ENCODE measurements at regions not wholly inside any gene's neighbourhood (a gene's known extent, or its start where the extent isn't known, plus 50 kb on each side); places are given as distances from the start of the nearest gene placed in this dataset.
"Not testable (repeated sequence)": the region's sequence is repeated elsewhere in the genome, so short reads cannot be mapped to it uniquely, and the experiment has no call there.

GRCh38 chr11:134656861-134657540 is 245.0 kb upstream of the B3GAT1 start:
- no peak for DNase-seq (ENCODE audit: low spot score)
- FAIRE-seq: no peak

DNA sequence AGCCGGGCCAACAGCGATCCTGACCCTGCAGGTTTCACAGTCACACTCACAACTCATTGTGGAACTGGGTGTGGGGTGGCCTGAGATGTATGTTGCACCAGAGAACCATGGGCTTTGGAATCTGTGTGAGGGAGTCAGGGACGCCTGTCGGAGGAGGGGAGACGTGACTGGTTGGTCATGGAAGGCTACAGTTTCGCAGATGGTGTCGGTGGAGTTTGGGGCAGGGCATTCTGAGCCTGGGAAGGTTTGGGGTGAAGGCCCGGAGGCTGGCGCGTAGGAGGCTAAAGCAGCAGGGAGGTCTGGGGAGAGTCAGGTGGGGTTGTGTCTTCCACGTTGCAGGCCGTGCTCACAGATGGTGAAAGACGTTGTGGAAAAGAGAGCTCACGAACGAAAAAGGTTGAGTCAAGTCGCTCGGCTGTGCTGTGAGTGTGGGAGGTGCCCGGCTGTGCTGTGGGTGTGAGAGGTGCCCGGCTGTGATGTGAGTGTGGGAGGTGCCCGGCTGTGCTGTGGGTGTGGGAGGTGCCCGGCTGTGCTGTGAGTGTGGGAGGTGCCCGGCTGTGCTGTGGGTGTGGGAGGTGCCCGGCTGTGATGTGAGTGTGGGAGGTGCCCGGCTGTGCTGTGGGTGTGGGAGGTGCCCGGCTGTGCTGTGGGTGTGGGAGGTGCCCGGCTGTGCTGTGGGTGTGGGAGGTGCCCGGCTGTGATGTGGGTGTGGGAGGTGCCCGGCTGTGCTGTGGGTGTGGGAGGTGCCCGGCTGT is 244.2 kb upstream of the B3GAT1 start:
- not testable (repeated sequence) for FAIRE-seq; DNase-seq (ENCODE audit: low spot score)

DNA sequence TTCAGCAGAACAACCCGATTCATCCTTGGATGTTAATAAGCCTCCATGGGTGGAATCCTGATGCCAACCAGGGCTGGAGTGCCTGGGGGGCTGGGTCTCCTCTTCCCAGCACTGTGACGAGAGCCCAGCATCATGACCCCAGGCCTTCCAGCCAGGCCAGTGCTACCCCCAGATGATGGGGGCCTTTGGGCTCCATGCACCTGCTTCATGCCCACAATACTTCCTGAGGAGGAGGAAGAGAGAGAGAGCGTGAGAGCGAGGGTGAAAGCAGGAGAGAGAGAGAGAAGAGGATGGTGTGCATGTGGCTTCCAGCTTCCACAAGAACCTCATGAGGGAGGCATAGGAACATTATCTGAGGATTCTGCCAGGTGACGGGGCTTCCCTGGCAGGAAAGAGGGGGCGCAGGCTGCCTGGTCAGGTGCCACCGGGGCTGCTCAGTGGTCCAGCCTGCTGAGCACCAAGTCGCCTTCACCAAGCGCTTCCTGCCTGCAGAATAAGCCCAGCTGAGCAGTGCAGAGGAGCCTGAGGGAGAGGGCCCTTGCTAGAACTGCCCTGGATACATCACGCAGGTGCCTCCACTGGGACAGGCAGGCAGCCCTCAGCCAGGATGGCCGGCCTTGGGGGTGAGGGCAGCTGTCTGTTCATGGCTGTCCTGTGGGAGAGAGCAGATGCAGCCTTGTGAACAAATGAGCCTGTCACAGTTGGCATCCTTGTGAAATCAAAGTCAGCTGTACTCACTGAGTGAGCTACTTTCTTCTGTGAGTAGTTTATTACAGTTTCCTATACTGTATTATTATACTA is 243.3 kb upstream of the B3GAT1 start:
- DNase-seq (ENCODE audit: low spot score) (no peak), FAIRE-seq (no peak)

- no peak for DNase-seq (ENCODE audit: low spot score)
- FAIRE-seq: no peak
Measured at GRCh38 chr11:134654161-134654915, 242.3 kb upstream of the B3GAT1 start.

- no peak for FAIRE-seq
- DNase-seq (ENCODE audit: low spot score): no peak
Measured at GRCh38 chr11:134652586-134653255, 240.7 kb upstream of the B3GAT1 start.

DNA sequence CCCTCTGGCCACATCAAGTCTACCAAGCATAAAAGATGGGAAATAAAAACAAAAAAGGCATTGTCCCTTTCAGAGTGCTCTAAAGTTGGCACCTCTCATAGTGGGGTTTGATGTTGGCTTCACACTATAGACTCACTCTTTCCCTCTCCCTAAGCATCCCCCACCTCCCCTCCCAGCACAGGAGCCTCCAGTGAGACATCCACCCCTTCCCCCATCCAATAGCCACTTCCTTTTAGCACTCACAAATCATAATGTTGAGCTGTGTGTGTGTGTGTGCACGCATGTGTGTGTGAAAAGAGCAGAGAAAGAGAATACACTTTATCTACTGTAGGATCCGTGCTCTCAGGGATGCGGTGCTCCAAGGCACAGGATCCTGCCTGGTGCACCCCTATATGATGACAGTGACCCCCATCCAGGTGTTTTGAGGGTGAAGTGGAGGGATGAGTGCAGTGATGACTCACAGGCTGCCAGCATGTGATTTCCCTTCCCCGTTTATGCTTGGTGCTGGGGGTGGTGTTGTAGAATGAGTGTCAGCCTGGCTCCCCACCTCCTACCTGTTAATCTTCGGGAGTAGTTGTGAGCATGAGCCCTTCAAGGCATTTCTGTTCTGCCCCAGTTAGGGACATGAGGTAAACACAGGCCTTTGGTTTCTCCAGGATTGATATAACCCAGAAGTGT is 235.2 kb upstream of the B3GAT1 start:
- DNase-seq (ENCODE audit: low spot score) (no peak), FAIRE-seq (no peak)

DNA sequence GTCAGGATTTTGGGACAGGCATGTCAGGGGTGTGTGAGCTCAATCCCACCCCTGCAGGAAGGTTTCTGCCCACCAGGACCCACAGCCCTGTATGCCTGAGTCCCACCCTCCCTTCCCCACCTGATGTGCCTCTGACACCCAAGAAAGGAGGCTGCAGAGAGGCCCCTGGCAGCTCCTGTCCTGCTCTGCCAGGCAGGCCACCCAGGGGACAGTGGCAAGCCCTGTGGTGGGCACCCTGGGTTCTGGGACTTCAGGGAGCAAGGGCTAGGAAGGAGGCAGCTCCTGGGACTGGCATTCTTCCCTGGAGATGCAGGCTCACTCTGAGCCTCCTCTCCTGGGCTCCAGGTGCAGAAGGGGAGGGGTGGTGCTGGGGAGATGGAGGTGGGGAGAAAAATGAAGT is 234.5 kb upstream of the B3GAT1 start:
- DNase-seq (ENCODE audit: low spot score) (no peak), FAIRE-seq (no peak)

DNA sequence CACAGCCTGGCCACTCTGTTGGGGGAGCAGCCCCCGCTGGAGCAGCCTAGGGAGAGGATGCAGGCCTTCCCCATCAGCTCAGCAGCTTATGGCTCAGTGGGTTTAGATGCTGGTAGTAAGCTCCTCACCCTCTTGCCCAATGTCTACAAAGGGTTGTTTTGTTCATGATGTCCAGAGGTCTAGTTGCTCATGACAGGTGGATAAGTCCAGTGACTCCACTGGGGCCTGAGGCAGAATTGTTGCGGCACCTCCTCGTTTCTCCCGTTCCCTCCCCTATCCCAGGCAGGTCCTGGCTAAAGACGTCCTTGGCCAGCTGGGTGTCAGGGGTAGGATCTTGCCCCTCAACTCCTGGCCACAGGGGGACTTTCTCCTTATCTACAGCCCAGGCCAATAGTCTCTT is 233.5 kb upstream of the B3GAT1 start:
- no peak for FAIRE-seq
- DNase-seq (ENCODE audit: low spot score): no peak

- FAIRE-seq (no peak), DNase-seq (ENCODE audit: low spot score) (no peak)
Measured at GRCh38 chr11:134644476-134645456, 232.7 kb upstream of the B3GAT1 start.

GRCh38 chr11:134643115-134644012 is 231.3 kb upstream of the B3GAT1 start:
- FAIRE-seq (no peak), DNase-seq (ENCODE audit: low spot score) (no peak)

- FAIRE-seq: no peak
- no peak for DNase-seq (ENCODE audit: low spot score)
Measured at GRCh38 chr11:134642206-134642605, 230.2 kb upstream of the B3GAT1 start.

DNA sequence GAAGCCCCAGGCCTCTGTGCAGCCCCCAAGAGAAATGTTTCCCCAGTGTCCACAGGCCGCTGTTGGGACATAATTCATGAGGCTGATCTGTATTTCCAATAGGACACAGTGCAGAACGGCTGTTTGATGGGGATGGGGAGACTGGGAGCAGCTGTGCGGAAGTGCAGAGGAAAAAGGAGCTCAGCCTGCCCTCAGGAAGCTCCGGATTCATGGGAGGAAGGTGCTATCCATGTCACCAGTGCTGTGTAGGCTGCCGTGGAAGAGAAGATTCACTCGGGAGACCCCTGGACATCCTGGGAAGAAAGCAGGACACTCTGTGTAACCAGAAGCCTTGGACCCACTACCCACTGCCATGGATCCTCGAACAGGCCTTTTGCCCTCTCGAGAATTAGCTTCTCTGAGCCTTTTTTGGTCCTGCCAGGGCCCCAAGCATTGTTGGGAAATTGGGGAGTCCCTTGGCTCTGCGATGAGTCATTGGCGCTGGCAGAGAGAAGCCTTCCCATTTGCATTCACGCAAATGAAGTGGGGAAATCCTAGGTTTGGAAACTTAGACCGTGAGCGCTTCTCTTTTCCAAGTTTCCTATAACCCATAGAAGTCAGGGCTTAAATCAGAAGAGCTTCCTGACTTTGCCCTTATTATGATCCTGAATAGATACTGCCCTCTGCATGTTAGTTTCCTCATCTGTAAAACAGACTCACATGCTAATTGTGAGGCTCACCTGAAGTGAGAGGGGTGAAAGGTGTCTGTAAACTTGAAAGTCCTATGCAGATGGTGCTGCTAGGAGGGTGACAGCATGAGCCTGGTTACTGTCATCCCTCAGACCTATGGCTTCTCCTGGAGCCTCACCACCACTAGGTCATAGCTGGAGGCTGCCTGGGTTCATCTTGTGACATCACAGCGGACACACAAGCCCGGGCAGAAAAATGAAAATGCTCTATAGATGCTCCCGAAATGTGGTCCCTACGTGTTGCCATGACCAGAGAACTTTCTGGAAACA is 229.2 kb upstream of the B3GAT1 start:
- FAIRE-seq (no peak), DNase-seq (ENCODE audit: low spot score) (no peak)

DNA sequence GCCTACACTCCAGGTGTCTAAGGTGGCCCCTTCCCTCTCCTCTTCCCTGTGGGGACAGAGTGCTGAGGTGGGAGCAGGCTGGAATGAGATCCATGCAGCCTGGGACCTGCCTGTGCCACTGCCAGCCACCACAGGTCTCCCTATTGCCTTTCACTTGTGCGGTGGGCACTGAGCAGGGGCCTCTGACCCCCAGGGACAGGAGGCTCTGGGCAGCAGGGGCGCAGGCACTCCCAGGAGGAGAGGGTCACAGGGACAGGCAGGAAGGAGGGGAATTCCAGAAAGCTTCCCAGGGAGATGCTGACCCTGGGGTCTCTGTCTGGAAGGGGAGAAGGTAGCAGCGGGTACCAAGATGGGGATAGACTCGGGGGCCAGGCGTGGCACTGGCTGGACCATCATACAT is 228.5 kb upstream of the B3GAT1 start:
- FAIRE-seq: no peak
- no peak for DNase-seq (ENCODE audit: low spot score)

DNA sequence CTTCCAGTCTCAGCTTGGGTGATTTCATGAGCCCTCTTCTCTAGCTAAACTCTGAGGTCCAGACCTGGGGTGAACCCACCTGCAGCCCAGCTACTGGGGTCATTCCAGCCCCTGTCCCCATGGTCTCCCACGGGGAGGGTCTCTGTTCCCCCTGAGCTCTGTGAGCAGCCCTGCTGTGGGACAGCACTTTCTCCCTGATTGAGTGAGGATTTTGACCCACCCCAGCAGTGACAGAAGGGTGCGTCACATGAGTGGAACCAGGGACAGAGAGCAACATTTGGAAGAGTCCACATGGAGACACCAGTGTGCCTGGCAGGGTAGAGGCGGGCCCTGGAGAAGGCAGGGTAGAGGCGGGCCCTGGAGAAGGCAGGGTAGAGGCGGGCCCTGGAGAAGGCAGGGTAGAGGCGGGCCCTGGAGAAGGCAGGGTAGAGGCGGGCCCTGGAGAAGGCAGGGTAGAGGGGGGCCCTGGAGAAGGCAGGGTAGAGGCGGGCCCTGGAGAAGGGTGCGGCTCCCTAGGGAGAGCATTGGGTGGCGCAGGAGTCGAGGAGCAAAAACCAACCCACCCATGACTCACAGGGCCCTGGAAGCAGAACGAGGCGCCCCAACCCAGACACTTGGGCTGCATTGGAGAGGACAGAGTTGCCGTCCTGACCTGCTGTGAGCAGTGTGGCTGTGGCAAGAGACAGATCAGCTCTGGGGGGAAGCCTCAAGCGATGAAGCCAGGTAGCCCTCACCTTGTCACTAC is 227.7 kb upstream of the B3GAT1 start:
- FAIRE-seq (no peak), DNase-seq (ENCODE audit: low spot score) (no peak)

DNA sequence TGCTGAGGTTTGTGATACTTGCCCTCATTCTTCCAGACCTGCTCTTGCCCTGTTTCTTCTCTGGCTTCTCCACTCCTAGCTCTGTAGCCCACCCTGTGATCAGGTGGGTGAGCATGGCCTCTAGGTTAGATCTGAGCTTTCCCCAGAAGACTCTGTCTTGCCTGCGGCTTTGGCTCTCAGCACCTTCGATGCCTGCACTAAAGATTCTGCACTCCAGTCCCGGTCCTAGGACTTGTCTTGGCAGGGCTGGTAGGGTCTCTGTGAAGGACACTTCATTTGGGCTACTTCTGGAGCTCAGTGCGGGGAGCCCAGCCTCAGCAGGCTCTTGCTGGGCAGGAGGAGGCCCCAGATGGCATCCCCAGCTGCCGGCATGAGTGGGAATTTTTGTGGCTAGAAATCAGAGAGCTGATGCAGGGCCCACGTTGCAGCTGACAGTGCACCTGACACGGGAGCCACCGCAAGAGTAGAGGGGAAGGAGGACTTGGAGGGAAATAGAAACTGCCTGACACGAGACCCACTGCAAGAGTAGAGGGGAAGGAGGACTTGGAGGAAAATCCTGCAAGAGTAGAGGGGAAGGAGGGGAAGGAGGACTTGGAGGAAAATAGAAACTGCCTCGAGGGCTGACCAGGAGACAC is 226.9 kb upstream of the B3GAT1 start:
- FAIRE-seq: no peak
- DNase-seq (ENCODE audit: low spot score): no peak
